Activated T-helper 17 cell treated with anti-CD3 and anti-CD28 coated beads, Interleukin-2, amount 50 U/mL, for 72 hours (primary cell): ENCODE measurements at regions not wholly inside any gene's neighbourhood (a gene's known extent, or its start where the extent isn't known, plus 50 kb on each side); places are given as distances from the start of the nearest gene placed in this dataset.
"Not testable (repeated sequence)": the region's sequence is repeated elsewhere in the genome, so short reads cannot be mapped to it uniquely, and the experiment has no call there.

Source experiments
- ATAC-seq: fragments of 150-1000 bp; cut with Tn5 transposase; replicated peaks from 2 replicates; pipeline ENCODE4 v1.10.0; 2021; ENCODE audit warnings: mild to moderate bottlenecking, moderate library complexity
- H3K27ac Mint-ChIP-seq: one replicate; pipeline ENCODE4 v1.8.0; 2022; ENCODE audit warnings: mixed read lengths
- H3K27me3 Mint-ChIP-seq: one replicate; pipeline ENCODE4 v1.8.0; 2022; ENCODE audit warnings: mixed read lengths
- H3K36me3 Mint-ChIP-seq: one replicate; pipeline ENCODE4 v1.8.0; 2022; ENCODE audit warnings: low read depth, mild to moderate bottlenecking, mixed read lengths
- H3K4me1 Mint-ChIP-seq: one replicate; pipeline ENCODE4 v1.8.0; 2022; ENCODE audit warnings: mixed read lengths
- H3K4me3 Mint-ChIP-seq: one replicate; pipeline ENCODE4 v1.8.0; 2022; ENCODE audit warnings: mild to moderate bottlenecking, mixed read lengths
- H3K9me3 Mint-ChIP-seq: one replicate; pipeline ENCODE4 v1.8.0; 2022; ENCODE audit warnings: mixed read lengths

- Mint-ChIP-seq H3K4me1 (no peaks in the 10 kb centered on the region), H3K4me3 (no peak overlapping the region), H3K27ac (no peak overlapping the region), H3K36me3 (no peaks in the 10 kb centered on the region), H3K27me3 (peaks cover 3% of the 10 kb centered on the region), H3K9me3 (no peaks in the 10 kb centered on the region)
- no peak for ATAC-seq
Measured at GRCh38 chr3:10682692-10683091, 133.3 kb upstream of the SLC6A11 start.

- H3K27me3 Mint-ChIP-seq = peaks cover 3% of the 10 kb centered on the region
- no peak for ATAC-seq
- no peak overlapping the region for H3K27ac Mint-ChIP-seq
- no peaks in the 10 kb centered on the region for H3K4me1 Mint-ChIP-seq
- H3K4me3 Mint-ChIP-seq = no peak overlapping the region
- no peaks in the 10 kb centered on the region for H3K9me3 Mint-ChIP-seq
- H3K36me3 Mint-ChIP-seq = no peaks in the 10 kb centered on the region
Measured at GRCh38 chr3:10683106-10683505, 132.9 kb upstream of the SLC6A11 start.

- Mint-ChIP-seq H3K9me3 (no peaks in the 10 kb centered on the region), H3K27me3 (peaks cover 3% of the 10 kb centered on the region), H3K27ac (no peak overlapping the region), H3K4me1 (no peaks in the 10 kb centered on the region), H3K36me3 (no peaks in the 10 kb centered on the region), H3K4me3 (no peak overlapping the region)
- ATAC-seq = no peak
Measured at GRCh38 chr3:10688126-10688525, 127.9 kb upstream of the SLC6A11 start.

GRCh38 chr3:10688548-10689172, 127.4 kb upstream of the SLC6A11 start:
- no peaks in the 10 kb centered on the region for H3K36me3 Mint-ChIP-seq
- H3K27me3 Mint-ChIP-seq = peaks cover 3% of the 10 kb centered on the region
- no peak for ATAC-seq
- no peaks in the 10 kb centered on the region for H3K9me3 Mint-ChIP-seq
- H3K4me3 Mint-ChIP-seq = no peak overlapping the region
- H3K4me1 Mint-ChIP-seq = no peaks in the 10 kb centered on the region
- no peak overlapping the region for H3K27ac Mint-ChIP-seq

GRCh38 chr3:10692039-10692622, 123.9 kb upstream of the SLC6A11 start:
- Mint-ChIP-seq H3K27ac (no peak overlapping the region), H3K4me1 (no peaks in the 10 kb centered on the region), H3K36me3 (no peaks in the 10 kb centered on the region), H3K9me3 (no peaks in the 10 kb centered on the region), H3K27me3 (peaks cover 4% of the 10 kb centered on the region), H3K4me3 (no peak overlapping the region)
- ATAC-seq = no peak

GRCh38 chr3:10693457-10693856, 122.6 kb upstream of the SLC6A11 start:
- no peak for ATAC-seq
- Mint-ChIP-seq H3K27me3 (peaks cover 4% of the 10 kb centered on the region), H3K27ac (no peak overlapping the region), H3K9me3 (no peaks in the 10 kb centered on the region), H3K4me1 (no peaks in the 10 kb centered on the region), H3K36me3 (no peaks in the 10 kb centered on the region), H3K4me3 (no peak overlapping the region)

GRCh38 chr3:10694179-10694578, 121.8 kb upstream of the SLC6A11 start:
- Mint-ChIP-seq H3K9me3 (no peaks in the 10 kb centered on the region), H3K4me1 (no peaks in the 10 kb centered on the region), H3K27me3 (peaks cover 8% of the 10 kb centered on the region), H3K4me3 (no peak overlapping the region), H3K27ac (no peak overlapping the region), H3K36me3 (no peaks in the 10 kb centered on the region)
- ATAC-seq = no peak

- H3K9me3 Mint-ChIP-seq, H3K4me3 Mint-ChIP-seq, ATAC-seq: not testable (repeated sequence)
Measured at GRCh38 chr3:10695186-10695585, 120.8 kb upstream of the SLC6A11 start.

GRCh38 chr3:10695595-10696285, 120.3 kb upstream of the SLC6A11 start:
- Mint-ChIP-seq H3K9me3 (no peaks in the 10 kb centered on the region), H3K27ac (no peak overlapping the region), H3K36me3 (no peaks in the 10 kb centered on the region), H3K4me1 (no peaks in the 10 kb centered on the region), H3K27me3 (peaks cover 8% of the 10 kb centered on the region), H3K4me3 (no peak overlapping the region)
- no peak for ATAC-seq

More at GRCh38 chr3:10695186-10695585, 120.8 kb upstream of the SLC6A11 start:
- not testable (repeated sequence) for H3K4me1 Mint-ChIP-seq, H3K27ac Mint-ChIP-seq, H3K36me3 Mint-ChIP-seq, H3K27me3 Mint-ChIP-seq

- Mint-ChIP-seq H3K4me3 (no peak overlapping the region), H3K36me3 (no peaks in the 10 kb centered on the region), H3K9me3 (no peaks in the 10 kb centered on the region), H3K4me1 (no peaks in the 10 kb centered on the region), H3K27me3 (peaks cover 18% of the 10 kb centered on the region), H3K27ac (no peak overlapping the region)
- ATAC-seq = no peak
Measured at GRCh38 chr3:10697918-10698317, 118.1 kb upstream of the SLC6A11 start.

GRCh38 chr3:10700821-10701220, 115.2 kb upstream of the SLC6A11 start:
- Mint-ChIP-seq H3K27ac (no peak overlapping the region), H3K4me1 (no peaks in the 10 kb centered on the region), H3K4me3 (no peak overlapping the region), H3K27me3 (peaks cover 43% of the 10 kb centered on the region), H3K36me3 (no peaks in the 10 kb centered on the region), H3K9me3 (no peaks in the 10 kb centered on the region)
- peak; percentile 82 for ATAC-seq

- Mint-ChIP-seq H3K27ac (no peak overlapping the region), H3K27me3 (peaks cover 54% of the 10 kb centered on the region), H3K4me1 (no peaks in the 10 kb centered on the region), H3K9me3 (no peaks in the 10 kb centered on the region), H3K4me3 (no peak overlapping the region), H3K36me3 (no peaks in the 10 kb centered on the region)
- peak; percentile 55 for ATAC-seq
Measured at GRCh38 chr3:10702961-10703740, 112.9 kb upstream of the SLC6A11 start.

GRCh38 chr3:10703875-10704274, 112.2 kb upstream of the SLC6A11 start:
- Mint-ChIP-seq H3K27ac (no peak overlapping the region), H3K27me3 (peaks cover 55% of the 10 kb centered on the region), H3K36me3 (no peaks in the 10 kb centered on the region), H3K9me3 (no peaks in the 10 kb centered on the region), H3K4me1 (no peaks in the 10 kb centered on the region), H3K4me3 (no peak overlapping the region)
- ATAC-seq = no peak

GRCh38 chr3:10706156-10706739, 109.8 kb upstream of the SLC6A11 start:
- Mint-ChIP-seq H3K4me1 (no peaks in the 10 kb centered on the region), H3K27me3 (peaks cover 70% of the 10 kb centered on the region), H3K27ac (no peak overlapping the region), H3K4me3 (no peak overlapping the region), H3K36me3 (no peaks in the 10 kb centered on the region), H3K9me3 (no peaks in the 10 kb centered on the region)
- ATAC-seq = no peak
